ENCODE measurements at regions not wholly inside any gene's neighbourhood (a gene's known extent, or its start where the extent isn't known, plus 50 kb on each side); places are given as distances from the start of the nearest gene placed in this dataset.

GRCh38 chr5:125409234-125409860, 662.9 kb upstream of the ZNF608 start:
- TF ChIP-seq MAFG (CRISPR knock-in tag; IDR thresholded peaks at IDR 0.05) (no peak), MTF2 (CRISPR knock-in tag; IDR thresholded peaks at IDR 0.05; ENCODE audit: borderline replicate concordance) (no peak), ARHGAP35 (CRISPR knock-in tag; IDR thresholded peaks at IDR 0.05; ENCODE audit: borderline replicate concordance) (no peak), ZSCAN25 (CRISPR knock-in tag; IDR thresholded peaks at IDR 0.05) (no peak), ZNF296 (CRISPR knock-in tag; conservative IDR thresholded peaks at IDR 0.05) (no peak), FOXA3 (CRISPR knock-in tag; IDR thresholded peaks at IDR 0.05) (no peak), SOX13 (IDR thresholded peaks at IDR 0.05) (no peak), SOX13 (CRISPR knock-in tag; conservative IDR thresholded peaks at IDR 0.05 in 1 of 2, IDR thresholded peaks at IDR 0.05 in 1 of 2) (no peak), ZNF768 (CRISPR knock-in tag; IDR thresholded peaks at IDR 0.05) (no peak), SRSF4 (IDR thresholded peaks at IDR 0.05; ENCODE audit: low read depth, low read length, poor library complexity, severe bottlenecking) (no peak), GPN1 (CRISPR knock-in tag; IDR thresholded peaks at IDR 0.05; ENCODE audit: borderline replicate concordance) (no peak), ZNF564 (CRISPR knock-in tag; IDR thresholded peaks at IDR 0.05) (no peak), CREM (IDR thresholded peaks at IDR 0.05) (no peak), CREM (CRISPR knock-in tag; IDR thresholded peaks at IDR 0.05) (no peak)
- TF ChIP-seq, protein P1, sequence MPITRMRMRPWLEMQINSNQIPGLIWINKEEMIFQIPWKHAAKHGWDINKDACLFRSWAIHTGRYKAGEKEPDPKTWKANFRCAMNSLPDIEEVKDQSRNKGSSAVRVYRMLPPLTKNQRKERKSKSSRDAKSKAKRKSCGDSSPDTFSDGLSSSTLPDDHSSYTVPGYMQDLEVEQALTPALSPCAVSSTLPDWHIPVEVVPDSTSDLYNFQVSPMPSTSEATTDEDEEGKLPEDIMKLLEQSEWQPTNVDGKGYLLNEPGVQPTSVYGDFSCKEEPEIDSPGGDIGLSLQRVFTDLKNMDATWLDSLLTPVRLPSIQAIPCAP (CRISPR knock-in tag; IDR thresholded peaks at IDR 0.05; ENCODE audit: low read depth): no peak
- H3K9me3 ChIP-seq (ENCODE audit: low read length): no peaks in the 10 kb centered on the region
- no peak overlapping the region for H3K4me3 ChIP-seq (replicated peaks in 1 of 3; ENCODE audit: insufficient read depth in 1 of 3, low read depth in 2 of 3, low read length in 3 of 3)
- no peak overlapping the region for H3K9ac ChIP-seq (ENCODE audit: insufficient read depth, low read depth, low read length)
- BruUV-seq (replicated peaks): no TSS peak
- ChIA-PET CTCF (ENCODE audit: low intra/inter-chr PET ratio, low total read pairs) (no interaction called here), POLR2A (no interaction called here)
- H3K36me3 ChIP-seq (replicated peaks in 1 of 2; ENCODE audit: control insufficient read depth in 1 of 2, insufficient read depth in 2 of 2, low read length in 2 of 2): no peaks in the 10 kb centered on the region
- no peaks in the 10 kb centered on the region for H4K20me1 ChIP-seq (ENCODE audit: insufficient read depth, low read length)
- in situ Hi-C loops (cut with HindIII; ENCODE audit: extremely low pct_ligation_motif_present, low pct_unique_long_range_greater_than_20kb): no loop called here
- ATAC-seq (no peak), FAIRE-seq (no peak), DNase-seq (ENCODE audit: low spot score) (no peak)
- H3K4me1 ChIP-seq (ENCODE audit: insufficient read depth, low read length): no peaks in the 10 kb centered on the region
- 9% methylated on average over 8 of the region's 8 CpGs for WGBS (ENCODE audit: low lambda C conversion rate)
- no peak overlapping the region for H3K27ac ChIP-seq (ENCODE audit: extremely low read length, insufficient read depth, low read length)
- H3K4me2 ChIP-seq (ENCODE audit: low read depth, low read length): no peak overlapping the region
- no peaks in the 10 kb centered on the region for H3K27me3 ChIP-seq (ENCODE audit: control insufficient read depth in 1 of 2, insufficient read depth in 2 of 2, low read length in 2 of 2)
- no peak overlapping the region for H2AFZ ChIP-seq (ENCODE audit: low read length)
- H3K79me2 ChIP-seq (ENCODE audit: insufficient read depth, low read length): no peaks in the 10 kb centered on the region
- intact Hi-C loops (cut with micrococcal nuclease; ENCODE audit: unreplicated experiment): no loop called here

Data from HepG2 (cell line).